DLD1 (cell line): ENCODE measurements at regions not wholly inside any gene's neighbourhood (a gene's known extent, or its start where the extent isn't known, plus 50 kb on each side); places are given as distances from the start of the nearest gene placed in this dataset.

ENCODE experiments used
- in situ Hi-C: cut with HindIII; loops from 2 replicates; pipeline ENCODE4 v1.10.0; 2017; ENCODE audit warnings: low sequenced_read_pairs

DNA sequence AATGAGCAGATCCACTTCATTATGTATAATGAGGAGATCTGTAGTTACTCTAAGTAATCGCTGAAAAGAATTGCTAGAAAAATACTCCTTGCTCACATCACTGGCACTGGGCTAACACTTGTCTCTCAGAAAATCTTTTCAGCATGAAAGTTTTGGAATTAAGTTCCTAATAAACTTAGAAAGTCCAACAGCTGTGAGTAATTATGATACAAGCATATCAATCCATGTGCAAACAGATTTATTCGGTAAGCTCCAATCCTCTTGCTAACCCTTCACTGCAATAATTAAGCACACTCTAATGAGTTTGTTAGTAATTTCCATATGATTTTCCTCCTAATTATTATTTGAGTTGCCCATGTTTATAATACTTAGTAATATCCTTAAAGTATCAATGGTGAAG, 652.6 kb upstream of the WWC1 start:
- in situ Hi-C loops: no loop called here

DNA sequence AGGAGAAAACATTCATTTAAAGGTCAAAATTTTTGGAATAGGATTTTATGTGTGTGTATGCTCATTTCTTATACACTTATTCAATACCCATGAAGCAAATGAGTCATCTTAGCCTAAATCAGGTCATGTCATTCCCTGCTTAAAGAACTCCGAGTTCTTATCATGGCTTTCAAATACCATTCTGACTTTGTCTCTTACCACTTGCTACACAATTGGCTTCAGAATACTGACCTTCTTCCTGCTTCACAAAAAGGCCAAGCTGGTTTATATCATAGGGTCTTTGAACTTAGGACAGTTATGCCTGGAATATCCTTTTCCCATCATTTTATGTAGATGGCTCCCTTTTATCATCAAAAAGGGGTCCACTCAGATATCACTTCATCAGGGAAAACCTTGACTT, 652.2 kb upstream of the WWC1 start:
- in situ Hi-C loops: no loop called here

DNA sequence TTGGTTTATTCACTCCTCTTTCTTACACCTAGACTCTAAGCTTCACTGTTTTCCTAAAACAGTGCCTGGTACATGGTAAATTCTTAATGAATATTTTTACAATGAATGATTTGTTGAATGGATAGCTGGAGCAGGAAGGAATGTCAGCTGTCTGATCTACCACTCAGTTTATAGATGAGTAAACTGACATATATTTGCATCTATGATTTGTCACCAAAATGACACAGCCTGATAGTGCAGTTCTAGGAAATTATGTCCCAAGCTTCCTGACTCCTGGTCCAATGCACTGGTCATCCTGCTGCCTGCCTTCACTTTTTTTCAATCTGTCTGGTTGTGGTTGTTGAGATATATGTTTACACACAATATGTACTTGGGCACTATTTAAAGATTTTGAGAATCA, 651.7 kb upstream of the WWC1 start:
- in situ Hi-C loops: no loop called here

DNA sequence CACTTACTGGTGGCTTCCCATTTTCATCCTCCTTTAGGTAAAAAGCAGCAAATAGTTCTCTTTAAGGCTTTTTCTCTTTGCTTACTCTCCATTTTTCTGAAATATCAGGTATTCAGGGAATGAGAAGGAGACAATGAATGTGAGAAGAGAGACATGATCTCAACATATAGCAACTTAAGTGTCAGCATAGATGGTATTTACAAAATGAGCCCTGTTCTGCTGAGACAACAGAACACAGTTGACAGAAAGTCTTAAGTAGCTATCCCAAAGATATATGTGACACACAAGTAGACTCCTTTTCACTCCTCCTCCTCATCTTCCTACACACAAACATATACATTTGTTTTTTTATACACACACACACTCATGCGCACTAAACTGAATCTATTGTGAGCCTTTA, 649.3 kb upstream of the WWC1 start:
- in situ Hi-C loops: no loop called here

DNA sequence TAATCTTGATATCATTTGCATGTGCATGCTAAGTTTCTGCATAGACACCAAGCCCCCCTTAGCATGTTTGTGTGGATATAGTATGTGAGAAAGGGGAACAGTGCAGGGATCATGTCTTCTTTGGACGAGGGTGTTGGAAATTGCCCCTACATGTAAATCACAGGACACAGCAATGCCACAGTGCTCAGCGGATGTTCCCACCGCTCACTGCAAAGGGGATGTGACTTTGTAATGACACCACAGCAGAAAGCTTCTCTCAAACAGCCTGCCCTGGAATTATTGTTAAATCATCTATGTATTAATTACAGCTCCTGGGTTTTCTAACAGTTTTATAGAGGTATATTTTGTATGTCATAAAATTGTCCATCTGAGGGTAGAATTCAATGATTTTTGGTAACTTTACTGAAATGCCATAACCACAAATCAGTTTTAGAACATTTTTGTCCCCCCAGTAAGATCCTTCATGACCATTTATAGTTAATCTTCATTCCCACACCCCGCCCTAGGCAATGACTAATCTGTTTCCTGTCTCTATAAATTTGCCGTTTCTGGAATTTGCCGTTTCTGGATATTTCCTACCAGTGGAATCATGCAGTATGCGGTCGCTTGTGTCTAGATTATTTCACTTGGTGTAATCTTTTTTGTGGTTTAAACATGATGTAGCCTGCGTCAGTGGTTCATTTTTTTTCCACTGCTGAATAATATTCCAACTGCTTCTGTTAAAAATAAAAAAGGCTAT, 648.5 kb upstream of the WWC1 start:
- in situ Hi-C loops: no loop called here

DNA sequence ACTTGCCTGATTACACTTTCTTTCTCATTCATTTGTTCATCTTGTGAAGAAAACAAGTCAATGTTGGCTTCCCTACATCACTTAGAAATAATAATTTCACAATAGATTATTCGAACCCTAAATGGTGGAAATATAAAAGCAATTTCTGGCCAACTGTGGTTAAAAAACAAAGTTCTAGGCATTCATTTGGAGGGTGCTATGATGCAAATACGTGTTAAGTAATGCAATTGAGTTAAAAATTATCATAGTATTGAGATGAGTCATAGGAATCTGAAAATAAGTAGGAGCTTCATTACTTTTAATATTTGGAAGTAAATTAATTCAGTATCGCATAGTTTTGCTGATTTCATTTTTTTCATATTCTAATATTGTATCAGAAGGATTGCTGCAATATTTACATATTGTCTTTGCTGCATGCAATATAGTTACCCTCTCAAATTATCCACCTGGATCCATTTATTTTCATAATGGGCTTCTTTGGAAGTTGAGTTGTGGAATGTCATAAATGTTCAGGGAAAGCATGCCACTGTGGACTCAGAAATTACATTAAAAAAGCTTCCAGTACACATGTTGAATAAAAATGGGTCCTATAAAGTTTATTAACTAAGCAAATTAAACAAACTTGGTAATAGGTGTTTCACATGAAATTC, 647.7 kb upstream of the WWC1 start:
- in situ Hi-C loops: no loop called here

DNA sequence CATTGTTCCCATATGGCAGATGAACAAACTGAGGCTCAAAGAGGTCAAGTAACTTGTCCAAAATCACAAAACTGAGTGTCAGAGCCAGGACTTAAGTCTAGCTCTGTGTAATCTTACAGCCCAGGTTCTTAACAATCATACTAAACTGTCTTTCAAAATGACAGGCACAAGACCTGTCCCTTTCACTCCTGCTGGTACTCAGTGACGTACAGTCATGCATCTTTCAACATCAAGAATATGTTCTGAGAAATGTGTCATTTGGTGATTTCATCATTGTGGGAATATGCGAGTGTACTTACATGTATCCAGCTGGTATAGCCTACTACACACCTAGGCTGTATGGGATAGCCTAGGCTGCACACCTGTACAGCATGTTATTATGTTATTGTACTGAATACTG, 646.8 kb upstream of the WWC1 start:
- in situ Hi-C loops: no loop called here

DNA sequence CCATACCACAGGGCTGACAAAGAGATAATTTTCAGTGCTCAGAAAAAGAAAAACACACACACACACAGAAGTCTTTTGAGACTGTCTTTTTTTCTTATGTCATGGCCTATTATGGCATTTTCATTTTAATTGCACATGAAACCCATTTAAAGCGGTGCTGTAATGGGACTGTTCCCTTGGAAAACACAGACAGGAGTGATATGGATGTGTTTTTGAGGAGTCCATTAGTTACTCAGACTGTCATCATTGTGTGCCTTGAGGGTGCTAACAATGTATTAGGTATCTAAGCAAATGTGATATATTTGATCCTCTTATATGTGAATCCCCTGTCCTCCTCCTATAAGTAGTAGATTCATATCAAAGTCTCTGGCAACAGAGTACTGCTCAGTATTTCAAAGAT, 642.0 kb upstream of the WWC1 start:
- in situ Hi-C loops: no loop called here

DNA sequence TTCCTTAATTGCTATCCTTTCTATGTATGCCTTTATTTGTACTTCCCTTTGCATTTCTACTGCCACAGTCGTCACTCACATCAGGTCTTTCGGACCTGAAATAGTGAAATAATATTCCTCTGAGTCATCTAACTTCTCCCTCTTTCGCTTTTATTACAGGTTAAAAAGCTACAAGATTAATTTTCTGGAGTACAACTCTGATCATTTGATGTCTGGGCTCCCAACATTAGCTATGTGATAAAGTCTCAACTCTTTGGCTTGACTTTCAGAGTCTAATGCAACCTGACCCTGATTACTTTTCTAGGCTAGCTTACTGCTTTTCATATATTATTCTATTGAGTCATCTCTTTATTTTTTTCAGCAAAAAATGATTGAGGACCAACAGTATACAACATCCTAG, 638.8 kb upstream of the WWC1 start:
- in situ Hi-C loops: no loop called here

DNA sequence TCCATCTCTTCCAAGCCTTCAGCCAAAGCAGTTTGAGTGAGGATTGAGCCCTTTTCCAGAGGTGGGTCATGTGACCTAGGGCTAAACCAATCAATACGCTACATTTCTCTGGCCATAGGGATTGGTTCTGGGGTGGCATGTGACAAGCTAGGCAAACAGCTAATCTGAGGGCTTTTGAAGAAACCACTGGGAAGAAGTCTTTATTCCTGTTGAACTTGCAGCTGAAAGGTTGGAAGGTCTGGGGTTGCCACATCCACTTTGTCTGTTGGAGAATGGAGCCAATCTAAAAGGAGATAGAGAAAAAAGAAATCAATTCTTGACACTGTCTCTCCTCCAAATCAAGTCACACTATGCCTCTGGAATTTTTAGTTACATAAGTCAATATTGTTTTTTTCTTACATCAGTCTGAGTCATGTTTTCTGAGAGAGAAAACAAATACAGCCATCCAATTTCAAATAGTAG, 637.8 kb upstream of the WWC1 start:
- in situ Hi-C loops: no loop called here

DNA sequence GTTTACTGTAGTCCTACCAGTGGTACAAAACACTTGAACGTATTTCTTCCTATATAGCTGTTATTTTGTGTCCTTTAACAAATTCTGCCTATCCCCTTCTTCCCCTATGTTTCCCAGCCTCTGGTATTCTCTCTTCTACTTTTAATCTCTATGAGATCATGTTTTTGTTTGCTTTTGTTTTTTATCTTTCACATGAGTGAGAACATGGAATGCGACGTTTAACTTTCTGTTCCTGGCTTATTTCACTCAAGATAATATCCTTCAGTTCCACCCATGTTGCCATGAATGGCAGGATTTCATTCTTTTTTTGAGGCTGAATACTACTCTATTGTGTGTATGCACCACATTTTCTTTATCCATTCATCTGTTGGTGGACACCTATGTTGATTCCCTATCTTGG, 634.4 kb upstream of the WWC1 start:
- in situ Hi-C loops: no loop called here

DNA sequence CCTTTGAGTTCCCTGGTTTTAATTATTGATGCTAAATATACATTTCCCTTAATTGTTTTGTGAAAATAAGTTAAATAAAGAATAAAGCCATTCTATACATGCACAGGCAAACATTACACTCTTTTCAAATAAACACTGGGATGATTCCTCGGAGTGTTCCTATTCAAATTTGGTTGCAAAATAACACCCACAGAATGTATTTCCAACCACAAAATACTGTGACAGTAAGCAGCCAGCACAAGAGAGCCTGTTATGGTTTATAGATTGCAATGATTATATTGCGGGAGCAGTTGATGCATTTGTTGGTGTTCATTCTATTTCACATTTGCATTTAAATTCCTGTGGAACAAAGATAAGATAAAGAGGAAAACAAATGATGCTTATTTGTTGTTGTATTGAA, 632.6 kb upstream of the WWC1 start:
- in situ Hi-C loops: no loop called here

DNA sequence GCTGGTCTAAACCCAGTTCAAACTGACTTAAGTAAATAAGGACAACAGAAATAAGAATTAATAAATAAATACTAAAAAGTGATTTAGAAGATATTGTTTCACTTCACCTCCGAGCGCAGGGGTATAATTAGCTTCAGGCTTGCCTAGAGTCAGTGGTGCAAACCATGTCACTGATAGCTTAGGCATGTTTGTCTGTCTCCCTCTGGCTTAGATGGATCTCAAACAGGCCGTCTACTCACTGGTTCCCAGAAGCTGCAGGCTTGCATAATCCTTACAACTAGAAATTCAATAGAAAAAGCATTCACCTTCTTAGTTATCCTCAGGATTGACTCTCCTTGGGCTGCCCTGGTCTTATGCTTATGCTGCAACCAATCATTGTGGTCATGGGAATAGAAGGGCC, 629.8 kb upstream of the WWC1 start:
- in situ Hi-C loops: no loop called here

DNA sequence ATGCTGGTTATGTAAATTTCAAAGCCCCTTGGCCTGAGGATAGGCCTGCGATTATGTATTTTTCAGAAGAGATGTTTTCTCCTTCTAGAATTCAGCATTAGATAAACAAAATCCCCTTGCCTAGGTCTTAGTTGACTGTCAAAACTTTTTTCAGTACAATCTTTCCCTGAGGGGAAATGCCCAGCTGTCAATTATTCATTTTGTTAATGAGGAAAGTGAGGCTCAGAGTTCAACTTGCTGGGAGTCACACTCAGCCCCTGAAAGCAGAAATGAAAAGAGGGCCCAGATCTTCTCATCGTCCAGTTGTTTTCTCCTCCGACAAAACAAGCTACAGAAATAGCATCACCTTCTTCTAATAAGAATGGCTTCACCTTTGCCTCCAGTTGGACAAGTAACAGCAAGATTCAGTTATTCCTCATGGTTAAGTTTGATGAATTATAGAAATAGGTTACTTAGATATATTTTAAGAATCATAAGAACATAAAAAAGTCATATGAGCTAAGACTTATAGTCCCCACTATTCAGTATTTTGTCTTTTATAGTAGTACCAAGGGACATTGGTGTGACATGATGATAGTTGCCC, 627.1 kb upstream of the WWC1 start:
- in situ Hi-C loops: no loop called here

DNA sequence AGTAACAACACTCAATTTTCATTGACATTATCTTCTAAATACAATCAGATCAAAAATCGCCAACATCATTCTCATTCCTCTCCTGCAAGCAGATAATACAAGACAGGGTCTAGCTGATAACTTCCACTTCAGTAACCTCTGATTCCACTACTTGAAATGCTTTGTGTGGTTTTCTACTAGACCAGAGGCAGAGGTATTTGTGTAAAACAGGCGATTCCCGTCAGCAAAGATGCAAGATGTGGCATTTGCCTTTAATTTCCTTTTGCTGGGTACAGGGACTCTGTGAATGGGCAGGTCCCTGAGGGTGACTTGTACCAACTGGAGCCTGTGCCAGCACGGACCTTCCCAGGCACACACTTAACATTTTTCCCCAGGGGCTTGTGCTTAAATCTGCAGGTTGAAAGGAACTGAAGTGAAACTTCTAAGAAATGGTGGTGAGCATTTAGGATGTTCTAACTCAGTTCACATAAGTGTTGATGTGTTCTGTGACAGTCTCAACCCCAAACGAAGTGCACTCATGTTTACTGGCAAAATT, 625.5 kb upstream of the WWC1 start:
- in situ Hi-C loops: no loop called here

DNA sequence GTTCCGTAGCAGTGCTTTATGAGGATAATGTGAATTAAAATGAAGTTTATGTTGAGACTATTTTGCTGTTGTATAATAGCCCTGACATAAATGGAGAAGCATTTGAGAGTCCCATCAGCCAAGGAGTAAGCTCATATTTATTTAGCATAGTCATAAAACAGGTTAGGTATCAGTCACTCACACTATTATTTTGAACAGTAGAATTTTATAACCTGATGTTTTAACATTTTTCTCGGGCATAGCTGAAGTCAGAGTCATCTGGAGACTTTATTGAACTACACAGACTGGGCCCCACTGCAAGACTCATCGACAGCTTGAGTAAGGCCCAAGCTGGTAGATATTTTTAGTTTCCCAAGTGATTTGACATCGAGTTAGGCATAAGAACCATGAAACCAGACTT, 620.3 kb upstream of the WWC1 start:
- in situ Hi-C loops: no loop called here

DNA sequence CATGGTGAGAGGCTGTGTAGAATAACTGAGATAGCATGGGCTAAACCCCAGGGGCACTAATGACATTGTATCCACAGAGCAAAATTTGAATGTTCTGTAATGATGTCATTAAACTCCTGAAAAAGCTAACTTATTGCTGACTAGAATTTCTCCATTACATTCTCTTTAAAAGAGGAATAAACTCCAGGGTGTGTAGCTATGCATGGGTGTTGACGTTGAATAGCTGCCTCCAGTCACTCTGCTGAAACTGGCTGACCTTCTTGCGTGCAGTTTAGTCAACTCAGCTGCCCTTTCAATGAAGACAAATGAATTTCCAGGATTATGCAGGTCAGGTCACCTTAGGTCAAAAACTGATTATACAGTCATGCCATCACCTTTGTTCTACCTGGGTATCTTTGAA, 617.5 kb upstream of the WWC1 start:
- in situ Hi-C loops: no loop called here

DNA sequence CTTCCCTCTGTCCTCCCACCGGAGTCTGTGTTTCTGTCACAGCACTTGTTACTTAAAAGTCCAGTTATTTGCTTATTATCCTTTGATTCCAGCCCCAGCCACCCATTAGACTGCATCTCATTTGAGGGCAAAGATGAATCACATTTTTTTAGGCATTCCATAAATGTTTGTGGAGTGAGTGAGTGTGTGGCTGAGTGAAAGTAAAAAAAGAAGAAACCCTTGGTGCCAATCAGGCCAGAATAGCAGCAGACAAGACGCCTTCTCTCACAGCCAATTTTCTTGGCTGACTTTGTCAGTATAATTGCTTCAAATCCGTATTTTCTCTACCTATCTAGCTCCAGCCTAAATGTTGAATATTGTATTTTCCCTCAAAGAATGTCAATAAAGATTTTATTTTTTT, 613.0 kb upstream of the WWC1 start:
- in situ Hi-C loops: no loop called here

DNA sequence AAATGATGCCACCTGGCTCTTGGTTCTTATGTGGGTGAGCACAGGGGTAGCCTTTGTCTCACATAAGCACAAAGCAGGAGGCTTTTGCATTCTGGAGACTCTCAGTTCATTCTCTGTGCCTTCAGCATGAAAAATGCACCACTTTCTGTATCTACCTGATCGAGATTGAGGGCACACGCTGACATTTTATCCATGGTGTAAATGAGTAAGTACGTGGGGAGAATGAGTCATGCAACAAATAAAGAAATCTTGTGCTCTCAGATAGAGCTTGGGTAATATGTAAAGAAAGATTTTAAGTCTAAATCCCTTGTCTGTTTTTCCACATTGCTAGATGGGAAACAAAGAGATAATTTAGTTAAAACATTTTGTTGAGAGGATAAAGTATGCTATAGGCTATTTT, 607.2 kb upstream of the WWC1 start:
- in situ Hi-C loops: no loop called here

DNA sequence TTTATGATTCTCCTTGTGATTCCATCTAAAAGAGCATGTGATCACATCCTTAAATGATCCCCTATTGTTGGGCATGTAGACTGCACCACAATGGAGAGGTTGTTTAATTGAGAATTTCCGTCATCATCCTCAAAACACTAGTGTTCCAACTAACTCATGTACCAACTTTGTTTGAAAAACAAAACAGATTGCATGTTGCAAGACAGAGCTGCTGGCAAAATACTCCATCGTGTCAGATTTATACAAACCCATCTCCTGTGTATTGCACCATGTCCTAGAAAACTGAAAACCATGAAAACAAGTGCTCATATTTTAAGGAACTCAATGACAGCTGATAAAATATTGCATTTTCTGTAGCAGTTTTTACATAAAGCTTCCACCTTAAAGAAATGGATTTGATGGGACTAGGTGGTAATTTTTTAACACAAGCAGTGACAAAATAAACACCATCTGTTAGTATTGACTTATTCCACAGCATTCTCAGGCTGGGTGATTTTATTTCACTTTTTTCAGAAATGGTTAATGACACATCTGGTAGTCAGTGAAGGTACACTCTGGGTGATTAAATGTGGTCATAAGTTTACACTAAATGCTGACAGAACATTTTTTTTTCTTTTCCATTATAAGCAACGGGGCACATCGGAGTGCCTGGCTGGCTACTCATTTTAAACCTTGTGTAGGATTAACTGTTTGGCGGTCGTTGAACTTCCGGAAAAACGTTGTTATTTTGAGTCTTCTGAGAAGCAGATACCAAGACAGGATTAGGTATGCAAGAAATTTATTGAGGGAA, 602.9 kb upstream of the WWC1 start:
- in situ Hi-C loops: no loop called here
